H1 (cell line): ENCODE measurements at regions not wholly inside any gene's neighbourhood (a gene's known extent, or its start where the extent isn't known, plus 50 kb on each side); places are given as distances from the start of the nearest gene placed in this dataset.
A peak's percentile ranks its signal among the peaks of the same experiment; 100 is the strongest.

Experiments used
- CTCF ChIA-PET: fragments of 300-600 bp; sonication (Branson Sonifier 250); formaldehyde crosslinking; loops from one replicate; lab custom pipeline; 2021; ENCODE audit not compliant: partially characterized antibody; lab: Charles Lee
- POLR2A ChIA-PET: fragments of 300-600 bp; sonication (Branson Sonifier 250); formaldehyde crosslinking; loops from one replicate; lab custom pipeline; 2021; ENCODE audit warnings: inconsistent platforms; ENCODE audit not compliant: partially characterized antibody; lab: Charles Lee
- DNase-seq, 2 experiments: peaks; one replicate each; pipeline versions ENCODE4 v3.0.0 to v3.0.0-alpha.2; 2010 to 2022; ENCODE audit warnings: low spot score in 2 of 2, low read depth in 1 of 2, mixed read lengths in 1 of 2
- FAIRE-seq: peaks from 2 replicates; lab custom pipeline; 2011; peaks lifted over from hg19 to GRCh38; lab: Jason Lieb, UNC
- H2AFZ ChIP-seq: 2 replicates; pipeline ENCODE4 v1.8.1; 2012; ENCODE audit warnings: low read length, inconsistent platforms
- H2AK5ac ChIP-seq: 2 replicates; pipeline ENCODE4 v1.6.1; 2013; ENCODE audit warnings: low read depth, low read length
- H2BK120ac ChIP-seq: replicated peaks from 2 replicates; pipeline ENCODE3; 2013; ENCODE audit warnings: low read depth, low read length, inconsistent platforms
- H2BK12ac ChIP-seq: 2 replicates; pipeline ENCODE4 v1.6.1; 2013; ENCODE audit warnings: low read depth, low read length
- H2BK15ac ChIP-seq: 2 replicates; pipeline ENCODE4 v1.6.1; 2013; ENCODE audit warnings: low read length
- H2BK20ac ChIP-seq: 2 replicates; pipeline ENCODE4 v1.6.1; 2013; ENCODE audit warnings: low read length
- H2BK5ac ChIP-seq: 2 replicates; pipeline ENCODE4 v1.6.1; 2013; ENCODE audit warnings: low read depth, low read length
- H3K14ac ChIP-seq: 2 replicates; pipeline ENCODE4 v1.6.1; 2013; ENCODE audit warnings: inconsistent platforms; ENCODE audit not compliant: insufficient read length
- H3K18ac ChIP-seq: 2 replicates; pipeline ENCODE4 v1.6.1; 2013; ENCODE audit warnings: low read length; ENCODE audit errors: extremely low read depth
- H3K23ac ChIP-seq: 2 replicates; pipeline ENCODE4 v1.6.1; 2013; ENCODE audit warnings: inconsistent platforms; ENCODE audit not compliant: insufficient read length
- H3K23me2 ChIP-seq: 2 replicates; pipeline ENCODE4 v1.6.1; 2013; ENCODE audit warnings: low read depth, low read length
- H3K27ac ChIP-seq: 2 replicates; pipeline ENCODE4 v1.6.1; 2011; ENCODE audit warnings: low read depth, low read length, inconsistent platforms
- H3K27me3 ChIP-seq, 4 experiments: replicated peaks in 1 of 4; 1 replicate in 1 of 4; 2 replicates in 3 of 4; pipeline versions ENCODE4 v1.6.1 to v1.8.1; 2011 to 2013; ENCODE audit warnings: low read length in 3 of 4, mild to moderate bottlenecking in 3 of 4, inconsistent platforms in 2 of 4, mixed read lengths in 2 of 4, moderate library complexity in 1 of 4; ENCODE audit not compliant: control insufficient read depth in 3 of 4, insufficient read depth in 3 of 4; ENCODE audit errors: extremely low read depth in 1 of 4
- H3K36me3 ChIP-seq, 4 experiments: 2 replicates each; pipeline versions ENCODE4 v1.6.1 to v1.8.1; 2011 to 2013; ENCODE audit warnings: mild to moderate bottlenecking in 4 of 4, low read length in 3 of 4, moderate library complexity in 2 of 4, control low read depth in 1 of 4, inconsistent platforms in 1 of 4; ENCODE audit not compliant: insufficient read depth in 4 of 4, control insufficient read depth in 2 of 4
- H3K4ac ChIP-seq: replicated peaks from 2 replicates; pipeline ENCODE3; 2013; ENCODE audit warnings: low read length, low read depth, mixed read lengths, inconsistent platforms; ENCODE audit not compliant: insufficient read length
- H3K4me1 ChIP-seq, 4 experiments: replicated peaks in 1 of 4; 1 replicate in 1 of 4; 2 replicates in 3 of 4; pipeline versions ENCODE4 v1.6.1 to v1.8.1; 2011 to 2013; ENCODE audit warnings: low read length in 3 of 4, inconsistent platforms in 2 of 4, mixed read lengths in 1 of 4; ENCODE audit not compliant: insufficient read depth in 4 of 4, control insufficient read depth in 3 of 4
- H3K4me2 ChIP-seq, 2 experiments: 2 replicates each; pipeline versions ENCODE4 v1.6.1 to v1.8.1; 2011 to 2013; ENCODE audit warnings: low read depth in 2 of 2, low read length in 2 of 2, control low read depth in 1 of 2, inconsistent platforms in 1 of 2, mild to moderate bottlenecking in 1 of 2; ENCODE audit not compliant: insufficient read depth in 1 of 2
- H3K4me3 ChIP-seq, 4 experiments: fragments of 200-600, 300-600 bp in 1 of 4; sonication (generic), shearing (Covaris generic), sonication (Bioruptor Twin) in 1 of 4; 2 replicates each; pipeline versions ENCODE4 v1.5.1 to v1.8.1; 2011 to 2016; ENCODE audit warnings: low read length in 4 of 4, low read depth in 3 of 4, control low read depth in 2 of 4, inconsistent platforms in 2 of 4, mild to moderate bottlenecking in 2 of 4, mixed read lengths in 1 of 4, moderate library complexity in 1 of 4; ENCODE audit not compliant: insufficient read depth in 2 of 4; ENCODE audit errors: extremely low read depth in 1 of 4
- H3K56ac ChIP-seq: replicated peaks from 2 replicates; pipeline ENCODE3; 2013; ENCODE audit warnings: low read depth, mild to moderate bottlenecking, mixed read lengths, low read length, inconsistent platforms; ENCODE audit not compliant: insufficient read length
- H3K79me1 ChIP-seq: 2 replicates; pipeline ENCODE4 v1.6.1; 2013; ENCODE audit warnings: low read depth, low read length, control low read depth
- H3K79me2 ChIP-seq, 2 experiments: 2 replicates each; pipeline versions ENCODE4 v1.6.1 to v1.8.1; 2012 to 2013; ENCODE audit warnings: low read length in 2 of 2, mild to moderate bottlenecking in 2 of 2, inconsistent platforms in 1 of 2; ENCODE audit not compliant: insufficient read depth in 2 of 2, control insufficient read depth in 1 of 2
- H3K9ac ChIP-seq, 4 experiments: replicated peaks in 1 of 4; 1 replicate in 1 of 4; 2 replicates in 3 of 4; pipeline versions ENCODE4 v1.6.1 to v1.8.1; 2011 to 2013; ENCODE audit warnings: low read depth in 3 of 4, low read length in 3 of 4, control low read depth in 2 of 4, mild to moderate bottlenecking in 2 of 4, moderate library complexity in 2 of 4, inconsistent platforms in 1 of 4; ENCODE audit errors: extremely low read depth in 1 of 4
- H3K9me3 ChIP-seq, 2 experiments: 2 replicates each; pipeline versions ENCODE4 v1.6.1 to v1.8.1; 2012 to 2013; ENCODE audit warnings: mild to moderate bottlenecking in 2 of 2, moderate library complexity in 2 of 2, control low read depth in 1 of 2, inconsistent platforms in 1 of 2, low read depth in 1 of 2, low read length in 1 of 2, mixed read lengths in 1 of 2; ENCODE audit not compliant: insufficient read depth in 2 of 2
- H4K20me1 ChIP-seq, 2 experiments: replicated peaks in 1 of 2; 2 replicates each; pipeline versions ENCODE3 to v1.8.1; 2011 to 2013; ENCODE audit warnings: inconsistent platforms in 2 of 2, low read length in 2 of 2, mild to moderate bottlenecking in 1 of 2; ENCODE audit not compliant: insufficient read depth in 2 of 2, control insufficient read depth in 1 of 2
- H4K5ac ChIP-seq: 2 replicates; pipeline ENCODE4 v1.6.1; 2013; ENCODE audit warnings: low read length, low read depth, mixed read lengths, inconsistent platforms; ENCODE audit not compliant: insufficient read length
- H4K8ac ChIP-seq: 2 replicates; pipeline ENCODE4 v1.8.0; 2013; ENCODE audit warnings: mild to moderate bottlenecking, moderate library complexity, low read length, inconsistent platforms; ENCODE audit not compliant: insufficient read depth; ENCODE audit errors: extremely low read depth
- H4K91ac ChIP-seq: replicated peaks from 2 replicates; pipeline ENCODE3; 2013; ENCODE audit warnings: low read length, mixed read lengths, inconsistent platforms; ENCODE audit not compliant: insufficient read length
- BCL11A ChIP-seq, 2 experiments: IDR thresholded peaks; one replicate each; pipeline ENCODE4 v1.6.1; 2011; ENCODE audit warnings: low read depth in 2 of 2, low read length in 2 of 2, mild to moderate bottlenecking in 2 of 2
- EGR1 ChIP-seq: IDR thresholded peaks from 2 replicates; pipeline ENCODE4 v1.6.1; 2011; ENCODE audit warnings: low read depth, low read length, borderline replicate concordance
- KDM1A ChIP-seq: fragments of 200-600, 300-600 bp; sonication (generic); IDR thresholded peaks from 2 replicates; pipeline ENCODE4 v1.7.1; 2016; ENCODE audit warnings: mild to moderate bottlenecking, low read length, borderline replicate concordance
- KDM5A ChIP-seq: fragments of 200-600 bp; IDR thresholded peaks from 2 replicates; pipeline ENCODE4 v1.7.1; 2012; ENCODE audit warnings: mild to moderate bottlenecking, low read length, inconsistent platforms, mixed read lengths
- RNF2 ChIP-seq: fragments of 200-900, 300-1000 bp; sonication (generic); IDR thresholded peaks from 2 replicates; pipeline ENCODE4 v1.7.1; 2016; ENCODE audit warnings: borderline replicate concordance, low read depth, mild to moderate bottlenecking, antibody characterized with exemption, low read length; ENCODE audit not compliant: poor library complexity, severe bottlenecking; ENCODE audit errors: missing control alignments
- WGBS, 2 experiments: shearing (Covaris generic) in 1 of 2; methylation state at CpG; one replicate each; pipeline versions ENCODE4 v1.1.6 to v1.1.7; 2013 to 2015; ENCODE audit warnings: low lambda C conversion rate in 2 of 2, mixed read lengths in 2 of 2, inconsistent platforms in 1 of 2, low coverage in 1 of 2, missing lambda C conversion rate in 1 of 2; ENCODE audit not compliant: insufficient replicate concordance in 2 of 2, insufficient coverage in 1 of 2, insufficient read length in 1 of 2; ENCODE audit errors: extremely low coverage in 1 of 2, missing lambda C conversion rate in 1 of 2; 5-methylcytosine and 5-hydroxymethylcytosine counted together
- TF ChIP-seq, protein P1 (sequence below), 3 experiments: IDR thresholded peaks; 1 replicate in 2 of 3; 2 replicates in 1 of 3; pipeline versions ENCODE4 v1.5.1 to v1.6.1; 2011; ENCODE audit warnings: low read length in 3 of 3, mild to moderate bottlenecking in 3 of 3, inconsistent platforms in 2 of 3, low read depth in 1 of 3, moderate library complexity in 1 of 3; ENCODE audit not compliant: insufficient read depth in 1 of 3; ENCODE audit errors: control extremely low read depth in 1 of 3
- TF ChIP-seq, protein P2 (sequence below): IDR thresholded peaks from 2 replicates; pipeline ENCODE4 v1.6.1; 2011; ENCODE audit warnings: low read depth, mild to moderate bottlenecking, low read length; ENCODE audit not compliant: insufficient read depth

DNA sequence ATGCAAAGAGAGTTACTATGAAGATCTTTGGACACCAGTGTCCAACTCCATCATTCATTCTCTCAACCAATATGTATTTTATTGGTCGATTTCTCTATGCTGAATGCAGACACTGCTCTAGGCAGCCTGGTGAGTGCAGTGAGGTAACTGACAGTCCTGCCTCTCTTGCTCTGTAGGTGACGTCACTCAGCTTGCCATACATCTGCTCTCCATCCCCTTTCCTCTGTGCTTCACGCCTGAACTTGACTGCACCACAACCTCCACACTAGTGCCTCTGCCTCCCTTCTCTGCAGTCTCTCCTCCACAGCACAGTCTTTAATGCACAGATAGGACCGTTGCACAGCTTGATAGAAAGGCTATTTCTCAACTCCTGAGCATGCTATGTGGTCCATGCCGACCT, 344.9 kb upstream of the NOCT start:
- Histone ChIP-seq H3K18ac (no peak overlapping the region), H3K4me2 (no peak overlapping the region), H3K27me3 (no peaks in the 10 kb centered on the region), H3K23ac (no peak overlapping the region), H4K8ac (no peak overlapping the region), H3K27ac (no peak overlapping the region), H2BK120ac (peak overlapping the region; percentile 31), H2BK15ac (no peak overlapping the region), H3K14ac (no peak overlapping the region), H2AK5ac (no peak overlapping the region; the same call in 1 of the 2 replicates), H2BK5ac (no peak overlapping the region), H4K5ac (no peak overlapping the region), H2BK12ac (no peak overlapping the region), H3K23me2 (no peaks in the 10 kb centered on the region), H2AFZ (no peak overlapping the region), H3K4me3 (no peak overlapping the region), H3K79me2 (no peaks in the 10 kb centered on the region)
- FAIRE-seq = no peak
- POLR2A ChIA-PET = no interaction called here
- WGBS, 2 experiments = 88% methylated on average over 5 of the region's 5 CpGs; no CpG with 5 or more reads in 1 of the 2 experiments
- DNase-seq = no peak
- no peak for TF ChIP-seq KDM1A
- TF ChIP-seq, protein P1, sequence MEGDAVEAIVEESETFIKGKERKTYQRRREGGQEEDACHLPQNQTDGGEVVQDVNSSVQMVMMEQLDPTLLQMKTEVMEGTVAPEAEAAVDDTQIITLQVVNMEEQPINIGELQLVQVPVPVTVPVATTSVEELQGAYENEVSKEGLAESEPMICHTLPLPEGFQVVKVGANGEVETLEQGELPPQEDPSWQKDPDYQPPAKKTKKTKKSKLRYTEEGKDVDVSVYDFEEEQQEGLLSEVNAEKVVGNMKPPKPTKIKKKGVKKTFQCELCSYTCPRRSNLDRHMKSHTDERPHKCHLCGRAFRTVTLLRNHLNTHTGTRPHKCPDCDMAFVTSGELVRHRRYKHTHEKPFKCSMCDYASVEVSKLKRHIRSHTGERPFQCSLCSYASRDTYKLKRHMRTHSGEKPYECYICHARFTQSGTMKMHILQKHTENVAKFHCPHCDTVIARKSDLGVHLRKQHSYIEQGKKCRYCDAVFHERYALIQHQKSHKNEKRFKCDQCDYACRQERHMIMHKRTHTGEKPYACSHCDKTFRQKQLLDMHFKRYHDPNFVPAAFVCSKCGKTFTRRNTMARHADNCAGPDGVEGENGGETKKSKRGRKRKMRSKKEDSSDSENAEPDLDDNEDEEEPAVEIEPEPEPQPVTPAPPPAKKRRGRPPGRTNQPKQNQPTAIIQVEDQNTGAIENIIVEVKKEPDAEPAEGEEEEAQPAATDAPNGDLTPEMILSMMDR (IDR thresholded peaks at IDR 0.05; ENCODE audit: control extremely low read depth in 1 of 3, insufficient read depth in 1 of 3, low read depth in 1 of 3, low read length in 3 of 3) = no peak
- no peak for TF ChIP-seq BCL11A (IDR thresholded peaks at IDR 0.05; ENCODE audit: low read depth in 2 of 2, low read length in 2 of 2)
- TF ChIP-seq RNF2 = no peak
- TF ChIP-seq KDM5A = no peak
- TF ChIP-seq, protein P2, sequence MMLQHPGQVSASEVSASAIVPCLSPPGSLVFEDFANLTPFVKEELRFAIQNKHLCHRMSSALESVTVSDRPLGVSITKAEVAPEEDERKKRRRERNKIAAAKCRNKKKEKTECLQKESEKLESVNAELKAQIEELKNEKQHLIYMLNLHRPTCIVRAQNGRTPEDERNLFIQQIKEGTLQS = no peak
- no peak for TF ChIP-seq EGR1
- TF ChIP-seq, all 59 proteins: peak for 0
- Histone ChIP-seq H4K91ac (peak overlapping the region; percentile 8), H3K36me3 (no peaks in the 10 kb centered on the region), H3K4ac (no peak overlapping the region), H3K56ac (no peak overlapping the region), H2BK20ac (no peak overlapping the region), H4K20me1 (no peaks in the 10 kb centered on the region), H3K9me3 (no peaks in the 10 kb centered on the region), H3K79me1 (no peaks in the 10 kb centered on the region), H3K4me1 (peaks cover 0 to 11% (median 3%) of the 10 kb centered on the region in 4 experiments; a peak in 5 of 7 replicates), H3K9ac (no peak overlapping the region)
- CTCF ChIA-PET = interaction anchor here (0.6 to 1.5 kb wide), 4 partner anchors 11 to 148 kb away, joined by 3 to 4 read pairs (median 4); no protein-coding TSS in a partner anchor
